ENCODE measurements at regions not wholly inside any gene's neighbourhood (a gene's known extent, or its start where the extent isn't known, plus 50 kb on each side); places are given as distances from the start of the nearest gene placed in this dataset.

GRCh38 chr3:20930034-20930433, 744.0 kb upstream of the SGO1 start:
- Histone ChIP-seq H2AK5ac (ENCODE audit: low read depth, low read length) (no peak overlapping the region), H2BK120ac (ENCODE audit: low read depth, low read length) (no peak overlapping the region), H4K8ac (ENCODE audit: low read depth in 2 of 2, low read length in 2 of 2) (no peak overlapping the region), H3K4me3 (ENCODE audit: insufficient read depth, low read depth, low read length) (no peak overlapping the region), H3K79me1 (ENCODE audit: low read depth in 1 of 2, low read length in 2 of 2) (no peaks in the 10 kb centered on the region), H2BK5ac (ENCODE audit: low read depth, low read length, poor library complexity, severe bottlenecking) (no peak overlapping the region), H3K27me3 (ENCODE audit: control insufficient read depth, insufficient read depth, low read length) (no peaks in the 10 kb centered on the region), H4K20me1 (ENCODE audit: insufficient read depth, low read length) (no peaks in the 10 kb centered on the region), H3K4ac (ENCODE audit: low read depth, low read length) (no peak overlapping the region), H2AK9ac (replicated peaks; ENCODE audit: low read depth, low read length, poor library complexity) (no peak overlapping the region), H3K9me1 (ENCODE audit: insufficient read depth, low read length) (no peaks in the 10 kb centered on the region), H4K5ac (ENCODE audit: low read depth, low read length) (no peak overlapping the region), H3K9me3 (ENCODE audit: control insufficient read depth, insufficient read depth, low read length) (peaks cover 4% of the 10 kb centered on the region), H3K56ac (ENCODE audit: extremely low read depth, insufficient read depth, low read length) (no peak overlapping the region), H3K14ac (replicated peaks; ENCODE audit: low read depth, low read length) (no peak overlapping the region), H3K4me2 (ENCODE audit: low read depth, low read length) (no peak overlapping the region), H3K27ac (ENCODE audit: insufficient read depth, low read length) (no peak overlapping the region), H2AFZ (replicated peaks; ENCODE audit: low read length, poor library complexity) (no peak overlapping the region), H3K18ac (ENCODE audit: low read depth, low read length) (no peak overlapping the region), H3K23ac (ENCODE audit: low read depth, low read length) (no peak overlapping the region), H3K36me3 (ENCODE audit: control insufficient read depth, insufficient read depth, low read length) (no peaks in the 10 kb centered on the region), H3K9ac (ENCODE audit: low read depth, low read length) (no peak overlapping the region), H4K91ac (ENCODE audit: insufficient read depth, low read depth, low read length) (no peak overlapping the region), H3K4me1 (ENCODE audit: control insufficient read depth, insufficient read depth, low read length) (no peaks in the 10 kb centered on the region), H2BK20ac (ENCODE audit: low read depth, low read length) (no peak overlapping the region), H2BK15ac (ENCODE audit: low read depth, low read length) (no peak overlapping the region)
- DNase-seq (no peak), ATAC-seq (ENCODE audit: low read depth) (no peak)
- ChIA-PET POLR2A (ENCODE audit: unreplicated experiment) (no interaction called here), CTCF (no interaction called here)
- BruUV-seq (replicated peaks): no TSS peak
- WGBS, 2 experiments (ENCODE audit: extremely low coverage in 2 of 2, insufficient read length in 1 of 2): no CpG with 5 or more reads among the region's 3 CpGs
- in situ Hi-C loops (cut with MboI; ENCODE audit: low sequenced_read_pairs) (no loop called here), intact Hi-C loops (cut with micrococcal nuclease) (no loop called here), dilution Hi-C loops (cut with HindIII; ENCODE audit: low sequenced_read_pairs, unreplicated experiment) (no loop called here)
- TF ChIP-seq RCOR1 (IDR thresholded peaks at IDR 0.05; ENCODE audit: insufficient replicate concordance, low read length) (no peak), USF2 (IDR thresholded peaks at IDR 0.05; ENCODE audit: low read depth, low read length) (no peak), FOS (IDR thresholded peaks at IDR 0.05; ENCODE audit: low read depth, low read length) (no peak), CTCF (conservative IDR thresholded peaks at IDR 0.05; ENCODE audit: low read depth, low read length) (no peak)
